Body of pancreas (tissue), 4 donors: ENCODE measurements at regions not wholly inside any gene's neighbourhood (a gene's known extent, or its start where the extent isn't known, plus 50 kb on each side); places are given as distances from the start of the nearest gene placed in this dataset.
"Not testable (repeated sequence)": the region's sequence is repeated elsewhere in the genome, so short reads cannot be mapped to it uniquely, and the experiment has no call there.

Experiments
- POLR2A ChIP-seq, 3 donors: fragments of 450-650 bp; IDR thresholded peaks; one replicate each; pipeline ENCODE4 v1.6.1; 2016; ENCODE audit warnings: antibody characterized with exemption in 3 of 3, mild to moderate bottlenecking in 2 of 3
- TF ChIP-seq, protein P1 (sequence below), 7 experiments: fragments of 450-650 bp in 4 of 7; fragments of 200-600 bp in 3 of 7; sonication (generic) in 3 of 7; IDR thresholded peaks; one replicate each; pipeline ENCODE4 v1.5.1; 2016 to 2019; ENCODE audit warnings: antibody characterized with exemption in 7 of 7

DNA sequence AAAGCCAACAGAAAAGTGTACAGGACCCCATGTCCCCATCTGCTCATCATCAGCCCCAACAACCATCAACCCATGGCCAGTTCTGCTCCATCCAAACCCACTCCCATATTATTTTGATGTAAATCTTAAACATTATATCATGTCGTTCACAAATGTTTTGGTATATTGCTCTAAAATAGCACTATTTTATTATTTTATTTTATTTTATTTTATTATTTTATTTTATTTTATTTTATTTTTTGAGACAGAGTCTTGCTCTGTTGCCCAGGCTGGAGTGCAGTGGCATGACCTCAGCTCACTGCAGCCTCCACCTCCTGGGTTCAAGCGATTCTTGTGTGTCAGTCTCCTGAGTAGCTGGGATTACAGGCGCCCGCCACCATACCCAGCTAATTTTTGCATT lies 72.0 kb upstream of the RALGAPA2 start:
- TF ChIP-seq, protein P1, sequence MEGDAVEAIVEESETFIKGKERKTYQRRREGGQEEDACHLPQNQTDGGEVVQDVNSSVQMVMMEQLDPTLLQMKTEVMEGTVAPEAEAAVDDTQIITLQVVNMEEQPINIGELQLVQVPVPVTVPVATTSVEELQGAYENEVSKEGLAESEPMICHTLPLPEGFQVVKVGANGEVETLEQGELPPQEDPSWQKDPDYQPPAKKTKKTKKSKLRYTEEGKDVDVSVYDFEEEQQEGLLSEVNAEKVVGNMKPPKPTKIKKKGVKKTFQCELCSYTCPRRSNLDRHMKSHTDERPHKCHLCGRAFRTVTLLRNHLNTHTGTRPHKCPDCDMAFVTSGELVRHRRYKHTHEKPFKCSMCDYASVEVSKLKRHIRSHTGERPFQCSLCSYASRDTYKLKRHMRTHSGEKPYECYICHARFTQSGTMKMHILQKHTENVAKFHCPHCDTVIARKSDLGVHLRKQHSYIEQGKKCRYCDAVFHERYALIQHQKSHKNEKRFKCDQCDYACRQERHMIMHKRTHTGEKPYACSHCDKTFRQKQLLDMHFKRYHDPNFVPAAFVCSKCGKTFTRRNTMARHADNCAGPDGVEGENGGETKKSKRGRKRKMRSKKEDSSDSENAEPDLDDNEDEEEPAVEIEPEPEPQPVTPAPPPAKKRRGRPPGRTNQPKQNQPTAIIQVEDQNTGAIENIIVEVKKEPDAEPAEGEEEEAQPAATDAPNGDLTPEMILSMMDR (IDR thresholded peaks at IDR 0.05), result not testable (repeated sequence)
- TF ChIP-seq POLR2A (IDR thresholded peaks at IDR 0.05), result not testable (repeated sequence)
